ENCODE measurements at regions not wholly inside any gene's neighbourhood (a gene's known extent, or its start where the extent isn't known, plus 50 kb on each side); places are given as distances from the start of the nearest gene placed in this dataset.

DNA sequence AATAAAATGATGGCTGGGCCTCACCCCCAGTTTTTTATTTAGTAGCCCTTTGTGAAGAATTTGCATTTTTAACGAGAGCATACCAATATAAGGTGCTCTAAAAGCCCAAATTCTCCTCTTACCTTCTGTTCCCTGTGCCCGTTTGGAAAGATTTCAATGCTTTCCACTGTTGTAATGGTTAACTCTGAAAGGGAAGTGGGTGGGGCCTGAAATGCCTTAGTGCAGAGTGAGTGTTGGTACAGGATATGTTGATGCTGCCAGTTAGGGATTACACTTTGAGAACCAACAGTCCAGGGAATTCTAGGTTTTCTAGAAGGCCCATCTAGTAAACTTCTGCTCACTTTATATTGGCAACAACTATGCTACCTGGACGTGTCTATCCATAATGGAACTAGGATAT, 562.7 kb upstream of the NRSN1 start:
- Mint-ChIP-seq H3K4me3 (no peak overlapping the region), H3K27me3 (ENCODE audit: low read depth) (no peaks in the 10 kb centered on the region), H3K36me3 (peaks cover 18% of the 10 kb centered on the region), H3K9me3 (peaks cover 20% of the 10 kb centered on the region), H3K27ac (no peak overlapping the region), H3K4me1 (peaks cover 12% of the 10 kb centered on the region)
- no peak for TF ChIP-seq PRDM15 (CRISPR knock-in tag; IDR thresholded peaks at IDR 0.05)
- no peak for TF ChIP-seq FOXJ3 (CRISPR knock-in tag; IDR thresholded peaks at IDR 0.05; ENCODE audit: borderline replicate concordance)
- no peak for TF ChIP-seq SP1 (CRISPR knock-in tag; conservative IDR thresholded peaks at IDR 0.05)
- TF ChIP-seq E2F1 (CRISPR knock-in tag; IDR thresholded peaks at IDR 0.05), result no peak
- no peak for TF ChIP-seq ZNF121 (CRISPR knock-in tag; IDR thresholded peaks at IDR 0.05)
- no peak for TF ChIP-seq NR3C1 (CRISPR knock-in tag; conservative IDR thresholded peaks at IDR 0.05; ENCODE audit: low read depth)
- no peak for TF ChIP-seq CTCF (IDR thresholded peaks at IDR 0.05)
- no peak for TF ChIP-seq HMGXB4 (CRISPR knock-in tag; IDR thresholded peaks at IDR 0.05)
- TF ChIP-seq, protein P1, sequence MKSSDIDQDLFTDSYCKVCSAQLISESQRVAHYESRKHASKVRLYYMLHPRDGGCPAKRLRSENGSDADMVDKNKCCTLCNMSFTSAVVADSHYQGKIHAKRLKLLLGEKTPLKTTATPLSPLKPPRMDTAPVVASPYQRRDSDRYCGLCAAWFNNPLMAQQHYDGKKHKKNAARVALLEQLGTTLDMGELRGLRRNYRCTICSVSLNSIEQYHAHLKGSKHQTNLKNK (CRISPR knock-in tag; IDR thresholded peaks at IDR 0.05), result no peak
- no peak for TF ChIP-seq MYBL2 (CRISPR knock-in tag; IDR thresholded peaks at IDR 0.05)
- no peak for TF ChIP-seq TEAD4 (CRISPR knock-in tag; IDR thresholded peaks at IDR 0.05)
- no peak for TF ChIP-seq NR1H2 (CRISPR knock-in tag; IDR thresholded peaks at IDR 0.05)
- no peak for TF ChIP-seq USF2 (CRISPR knock-in tag; IDR thresholded peaks at IDR 0.05)
- TF ChIP-seq, protein P2, sequence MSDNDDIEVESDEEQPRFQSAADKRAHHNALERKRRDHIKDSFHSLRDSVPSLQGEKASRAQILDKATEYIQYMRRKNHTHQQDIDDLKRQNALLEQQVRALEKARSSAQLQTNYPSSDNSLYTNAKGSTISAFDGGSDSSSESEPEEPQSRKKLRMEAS (CRISPR knock-in tag; IDR thresholded peaks at IDR 0.05), result no peak
- TF ChIP-seq SMAD3 (CRISPR knock-in tag; IDR thresholded peaks at IDR 0.05; ENCODE audit: borderline replicate concordance), result no peak
- TF ChIP-seq NFYB (CRISPR knock-in tag; conservative IDR thresholded peaks at IDR 0.05; ENCODE audit: low read depth), result no peak
- DNase-seq (ENCODE audit: low spot score) (no peak), ATAC-seq (no peak)
- ChIA-PET POLR2A (no interaction called here), CTCF (no interaction called here)

DNA sequence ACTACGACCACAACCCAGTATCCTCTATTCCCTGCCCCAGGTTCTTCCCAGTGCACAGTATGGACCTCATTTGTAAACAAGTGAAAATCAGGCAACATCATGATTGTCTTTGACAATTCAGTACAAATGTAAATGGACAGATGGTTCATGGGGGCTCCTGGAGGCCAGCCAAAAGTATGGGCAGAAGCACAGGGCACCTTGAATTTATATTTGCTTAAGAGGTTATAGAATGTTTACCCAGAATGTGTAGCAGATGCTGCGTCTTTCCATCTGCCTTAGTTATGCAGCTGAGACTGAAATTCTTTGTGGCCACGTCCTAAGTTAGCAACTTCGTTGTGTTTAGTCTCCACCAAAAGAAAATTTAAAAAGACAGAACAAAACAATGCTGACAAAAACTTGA, 559.6 kb upstream of the NRSN1 start:
- CTCF ChIA-PET, result no interaction called here

More for the DNA sequence above, 559.6 kb upstream of the NRSN1 start:
- no peak for TF ChIP-seq NFATC4 (CRISPR knock-in tag; IDR thresholded peaks at IDR 0.05)
- no peak for TF ChIP-seq JAZF1 (CRISPR knock-in tag; IDR thresholded peaks at IDR 0.05)
- no peak for TF ChIP-seq SMAD3 (CRISPR knock-in tag; IDR thresholded peaks at IDR 0.05; ENCODE audit: borderline replicate concordance)
- no peak for TF ChIP-seq ZNF232 (CRISPR knock-in tag; IDR thresholded peaks at IDR 0.05)
- TF ChIP-seq TP53 (CRISPR knock-in tag; IDR thresholded peaks at IDR 0.05), result no peak
- no peak for TF ChIP-seq IRF2 (CRISPR knock-in tag; IDR thresholded peaks at IDR 0.05; ENCODE audit: borderline replicate concordance, low read depth)
- no peak for TF ChIP-seq RELA (CRISPR knock-in tag; IDR thresholded peaks at IDR 0.05; ENCODE audit: borderline replicate concordance)
- TF ChIP-seq MXD4 (CRISPR knock-in tag; IDR thresholded peaks at IDR 0.05; ENCODE audit: borderline replicate concordance), result no peak
- TF ChIP-seq TEAD4 (CRISPR knock-in tag; IDR thresholded peaks at IDR 0.05), result no peak
- TF ChIP-seq, protein P3, sequence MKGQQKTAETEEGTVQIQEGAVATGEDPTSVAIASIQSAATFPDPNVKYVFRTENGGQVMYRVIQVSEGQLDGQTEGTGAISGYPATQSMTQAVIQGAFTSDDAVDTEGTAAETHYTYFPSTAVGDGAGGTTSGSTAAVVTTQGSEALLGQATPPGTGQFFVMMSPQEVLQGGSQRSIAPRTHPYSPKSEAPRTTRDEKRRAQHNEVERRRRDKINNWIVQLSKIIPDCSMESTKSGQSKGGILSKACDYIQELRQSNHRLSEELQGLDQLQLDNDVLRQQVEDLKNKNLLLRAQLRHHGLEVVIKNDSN (CRISPR knock-in tag; IDR thresholded peaks at IDR 0.05), result no peak
- H3K4me1 Mint-ChIP-seq, result peaks cover 10% of the 10 kb centered on the region
- no peak overlapping the region for H3K4me3 Mint-ChIP-seq
- peaks cover 20% of the 10 kb centered on the region for H3K9me3 Mint-ChIP-seq
- peaks cover 18% of the 10 kb centered on the region for H3K36me3 Mint-ChIP-seq
- no peaks in the 10 kb centered on the region for H3K27me3 Mint-ChIP-seq (ENCODE audit: low read depth)
- H3K27ac Mint-ChIP-seq, result no peak overlapping the region
- POLR2A ChIA-PET, result no interaction called here
- ATAC-seq, result no peak
- DNase-seq (ENCODE audit: low spot score), result no peak
